ENCODE measurements at regions not wholly inside any gene's neighbourhood (a gene's known extent, or its start where the extent isn't known, plus 50 kb on each side); places are given as distances from the start of the nearest gene placed in this dataset.

- no peak for DNase-seq
- H3K4me1 Mint-ChIP-seq = no peaks in the 10 kb centered on the region
- no peaks in the 10 kb centered on the region for H3K9me3 Mint-ChIP-seq
- no peak overlapping the region for H3K27ac Mint-ChIP-seq
- no peaks in the 10 kb centered on the region for H3K36me3 Mint-ChIP-seq (ENCODE audit: low read depth)
- Histone ChIP-seq H3K4me3 (ENCODE audit: low read length) (no peak overlapping the region), H3K9ac (ENCODE audit: extremely low read depth, low read length, poor library complexity, severe bottlenecking) (no peak overlapping the region), H3K36me3 (ENCODE audit: control insufficient read depth, insufficient read depth, low read length) (no peaks in the 10 kb centered on the region), H3K27me3 (ENCODE audit: control insufficient read depth, insufficient read depth, low read length, poor library complexity, severe bottlenecking) (no peaks in the 10 kb centered on the region), H3K4me1 (ENCODE audit: control insufficient read depth, insufficient read depth, low read length) (no peaks in the 10 kb centered on the region), H3K9me3 (ENCODE audit: control insufficient read depth, low read length) (no peaks in the 10 kb centered on the region), H3K27ac (ENCODE audit: low read depth, low read length) (no peak overlapping the region)
- no peak for TF ChIP-seq CTCF (conservative IDR thresholded peaks at IDR 0.05)
- no peak overlapping the region for H3K4me3 Mint-ChIP-seq
- WGBS, 2 experiments (ENCODE audit: insufficient coverage in 1 of 2, insufficient read length in 1 of 2) = 94% methylated on average over 3 to 6 of the region's 6 CpGs
- H3K27me3 Mint-ChIP-seq (ENCODE audit: insufficient read depth) = no peaks in the 10 kb centered on the region
Measured at GRCh38 chr1:194707074-194707473, 1520.7 kb upstream of the B3GALT2 start.

- WGBS, 2 experiments (ENCODE audit: insufficient coverage in 1 of 2, insufficient read length in 1 of 2) = 58 to 75% methylated on average over 1 to 3 of the region's 3 CpGs
- Mint-ChIP-seq H3K27ac (no peak overlapping the region), H3K36me3 (ENCODE audit: low read depth) (no peaks in the 10 kb centered on the region), H3K4me3 (no peak overlapping the region), H3K9me3 (no peaks in the 10 kb centered on the region), H3K4me1 (no peaks in the 10 kb centered on the region), H3K27me3 (ENCODE audit: insufficient read depth) (no peaks in the 10 kb centered on the region)
- no peaks in the 10 kb centered on the region for H3K36me3 ChIP-seq (ENCODE audit: control insufficient read depth, insufficient read depth, low read length)
- no peak overlapping the region for H3K4me3 ChIP-seq (ENCODE audit: low read length)
- H3K4me1 ChIP-seq (ENCODE audit: control insufficient read depth, insufficient read depth, low read length) = no peaks in the 10 kb centered on the region
- H3K27ac ChIP-seq (ENCODE audit: low read depth, low read length) = no peak overlapping the region
- no peak for DNase-seq
- no peaks in the 10 kb centered on the region for H3K27me3 ChIP-seq (ENCODE audit: control insufficient read depth, insufficient read depth, low read length, poor library complexity, severe bottlenecking)
- no peak for TF ChIP-seq CTCF (conservative IDR thresholded peaks at IDR 0.05)
- no peaks in the 10 kb centered on the region for H3K9me3 ChIP-seq (ENCODE audit: control insufficient read depth, low read length)
- H3K9ac ChIP-seq (ENCODE audit: extremely low read depth, low read length, poor library complexity, severe bottlenecking) = no peak overlapping the region
Measured at GRCh38 chr1:194705123-194705854, 1518.9 kb upstream of the B3GALT2 start.

GRCh38 chr1:194698908-194699318 is 1512.5 kb upstream of the B3GALT2 start:
- H3K4me3 Mint-ChIP-seq = no peak overlapping the region
- Histone ChIP-seq H3K9ac (ENCODE audit: extremely low read depth, low read length, poor library complexity, severe bottlenecking) (no peak overlapping the region), H3K4me1 (ENCODE audit: control insufficient read depth, insufficient read depth, low read length) (no peaks in the 10 kb centered on the region), H3K36me3 (ENCODE audit: control insufficient read depth, insufficient read depth, low read length) (no peaks in the 10 kb centered on the region), H3K4me3 (ENCODE audit: low read length) (no peak overlapping the region), H3K27me3 (ENCODE audit: control insufficient read depth, insufficient read depth, low read length, poor library complexity, severe bottlenecking) (no peaks in the 10 kb centered on the region), H3K9me3 (ENCODE audit: control insufficient read depth, low read length) (no peaks in the 10 kb centered on the region), H3K27ac (ENCODE audit: low read depth, low read length) (no peak overlapping the region)
- WGBS, 2 experiments (ENCODE audit: insufficient coverage in 1 of 2, insufficient read length in 1 of 2) = 92 to 100% methylated on average over 3 to 7 of the region's 7 CpGs
- no peaks in the 10 kb centered on the region for H3K36me3 Mint-ChIP-seq (ENCODE audit: low read depth)
- H3K9me3 Mint-ChIP-seq = no peaks in the 10 kb centered on the region
- no peak for DNase-seq
- H3K27me3 Mint-ChIP-seq (ENCODE audit: insufficient read depth) = no peaks in the 10 kb centered on the region
- no peak for TF ChIP-seq CTCF (conservative IDR thresholded peaks at IDR 0.05)
- no peaks in the 10 kb centered on the region for H3K4me1 Mint-ChIP-seq
- H3K27ac Mint-ChIP-seq = no peak overlapping the region
